ENCODE measurements at regions not wholly inside any gene's neighbourhood (a gene's known extent, or its start where the extent isn't known, plus 50 kb on each side); places are given as distances from the start of the nearest gene placed in this dataset.

GRCh38 chr11:109526061-109526460, 104.1 kb downstream of the C11orf87 start:
- Histone ChIP-seq H3K4me1 (no peaks in the 10 kb centered on the region), H3K4me3 (no peak overlapping the region), H3K9me3 (no peaks in the 10 kb centered on the region), H3K27me3 (ENCODE audit: low read depth) (no peaks in the 10 kb centered on the region), H3K27ac (no peak overlapping the region), H3K36me3 (no peaks in the 10 kb centered on the region)
- intact Hi-C loops (cut with DNase I): no loop called here
- DNase-seq: no peak
- ATAC-seq: no peak
- no peak for TF ChIP-seq CTCF (IDR thresholded peaks at IDR 0.05)

DNA sequence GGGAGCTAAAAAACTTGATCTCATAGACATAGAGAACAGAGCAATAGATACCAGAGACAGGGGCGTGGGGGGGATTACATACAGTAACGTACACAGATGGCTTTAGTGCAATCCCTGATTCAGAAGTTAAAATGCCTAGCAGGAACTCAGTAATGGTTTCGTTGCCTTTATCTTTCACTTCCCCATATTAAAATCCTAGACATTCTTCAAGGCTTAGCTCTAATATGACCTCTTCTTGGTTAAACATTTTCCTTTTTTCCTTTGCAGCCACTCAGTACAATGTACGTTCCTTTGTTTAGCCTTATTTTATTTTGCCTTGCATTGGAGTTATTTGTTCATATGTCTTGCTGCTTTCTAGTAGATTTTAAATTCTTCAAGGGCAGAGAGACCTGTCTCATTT, 104.9 kb downstream of the C11orf87 start:
- intact Hi-C loops (cut with DNase I): no loop called here
- no peak for TF ChIP-seq CTCF (IDR thresholded peaks at IDR 0.05)
- H3K27ac ChIP-seq: no peak overlapping the region

DNA sequence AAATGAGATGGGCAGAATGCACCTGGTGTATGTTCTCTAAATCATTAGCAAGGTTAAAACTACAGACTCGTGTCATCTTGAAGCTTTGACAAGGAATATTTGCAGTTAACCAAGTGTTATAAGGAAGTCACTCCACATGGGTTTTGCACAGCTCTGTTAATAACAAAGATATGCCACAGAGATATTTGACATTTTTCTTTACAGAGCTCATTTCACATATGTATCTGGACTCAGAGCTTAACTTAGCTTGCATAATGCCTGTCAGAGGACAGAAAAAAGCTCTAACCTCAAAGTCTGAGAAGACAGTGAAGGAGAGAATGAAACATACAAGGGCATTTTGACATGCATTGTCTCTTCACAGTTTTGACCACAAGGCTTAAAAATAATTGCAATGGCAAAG, 105.5 kb downstream of the C11orf87 start:
- Histone ChIP-seq H3K36me3 (no peaks in the 10 kb centered on the region), H3K27ac (no peak overlapping the region), H3K9me3 (no peaks in the 10 kb centered on the region), H3K27me3 (ENCODE audit: low read depth) (no peaks in the 10 kb centered on the region), H3K4me3 (no peak overlapping the region), H3K4me1 (no peaks in the 10 kb centered on the region)
- intact Hi-C loops (cut with DNase I): no loop called here
- DNase-seq: no peak
- TF ChIP-seq CTCF (IDR thresholded peaks at IDR 0.05): no peak
- no peak for ATAC-seq

More for the DNA sequence above, 104.9 kb downstream of the C11orf87 start:
- H3K4me1 ChIP-seq: no peaks in the 10 kb centered on the region
- no peak overlapping the region for H3K4me3 ChIP-seq
- DNase-seq: no peak
- no peak for ATAC-seq
- no peaks in the 10 kb centered on the region for H3K36me3 ChIP-seq
- H3K27me3 ChIP-seq (ENCODE audit: low read depth): no peaks in the 10 kb centered on the region
- H3K9me3 ChIP-seq: no peaks in the 10 kb centered on the region

- TF ChIP-seq CTCF (IDR thresholded peaks at IDR 0.05): no peak
- H3K36me3 ChIP-seq: no peaks in the 10 kb centered on the region
- H3K27ac ChIP-seq: no peak overlapping the region
- no peaks in the 10 kb centered on the region for H3K27me3 ChIP-seq (ENCODE audit: low read depth)
- intact Hi-C loops (cut with DNase I): no loop called here
- DNase-seq (peak; percentile 32), ATAC-seq (no peak)
- no peak overlapping the region for H3K4me3 ChIP-seq
- H3K4me1 ChIP-seq: no peaks in the 10 kb centered on the region
- H3K9me3 ChIP-seq: no peaks in the 10 kb centered on the region
Observed at GRCh38 chr11:109547356-109548027, 125.5 kb downstream of the C11orf87 start.

DNA sequence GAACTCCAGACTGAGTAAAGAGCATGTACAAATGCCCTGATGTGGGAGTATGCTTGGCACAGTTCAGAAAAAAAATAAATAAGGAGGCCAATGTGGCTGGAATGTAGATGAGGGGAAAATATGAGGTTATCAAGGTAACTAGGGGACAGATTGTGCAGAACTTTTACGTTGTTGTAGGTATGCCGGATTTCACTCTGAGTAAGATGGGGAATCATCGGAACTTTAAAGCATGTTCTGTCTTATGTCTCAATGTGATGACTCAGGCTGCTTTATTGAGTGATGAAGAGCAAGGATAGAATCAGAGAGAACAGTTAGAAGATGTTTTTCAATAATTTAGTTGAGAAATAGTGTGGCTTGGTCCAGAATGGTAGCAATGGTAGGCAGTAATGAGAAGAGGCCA, 130.4 kb downstream of the C11orf87 start:
- H3K4me3 ChIP-seq: no peak overlapping the region
- H3K9me3 ChIP-seq: no peaks in the 10 kb centered on the region
- intact Hi-C loops (cut with DNase I): no loop called here
- no peaks in the 10 kb centered on the region for H3K27me3 ChIP-seq (ENCODE audit: low read depth)
- no peak for DNase-seq
- no peaks in the 10 kb centered on the region for H3K4me1 ChIP-seq
- no peaks in the 10 kb centered on the region for H3K36me3 ChIP-seq
- ATAC-seq: no peak
- TF ChIP-seq CTCF (IDR thresholded peaks at IDR 0.05): no peak
- no peak overlapping the region for H3K27ac ChIP-seq
